Fibroblast of lung (primary cell): ENCODE measurements at regions not wholly inside any gene's neighbourhood (a gene's known extent, or its start where the extent isn't known, plus 50 kb on each side); places are given as distances from the start of the nearest gene placed in this dataset.

Experiments
- DNase-seq, 2 donors: peaks; one replicate each; pipeline versions ENCODE4 v3.0.0 to v3.0.0-alpha.2; 2010; ENCODE audit warnings: low read depth in 2 of 2
- H2AFZ ChIP-seq: 2 replicates; pipeline ENCODE4 v1.5.1; 2012; ENCODE audit warnings: low read length, control low read depth, inconsistent platforms
- H3K27ac ChIP-seq: 2 replicates; pipeline ENCODE4 v1.5.1; 2011; ENCODE audit warnings: low read length, control low read depth; ENCODE audit not compliant: insufficient read depth
- H3K27me3 ChIP-seq: 2 replicates; pipeline ENCODE4 v1.5.1; 2011; ENCODE audit warnings: mild to moderate bottlenecking, low read length; ENCODE audit not compliant: control insufficient read depth, insufficient read depth
- H3K36me3 ChIP-seq: 2 replicates; pipeline ENCODE4 v1.5.1; 2011; ENCODE audit warnings: low read length; ENCODE audit not compliant: control insufficient read depth, insufficient read depth
- H3K4me1 ChIP-seq: 2 replicates; pipeline ENCODE4 v1.5.1; 2011; ENCODE audit warnings: low read length; ENCODE audit not compliant: control insufficient read depth, insufficient read depth; ENCODE audit errors: extremely low read depth
- H3K4me2 ChIP-seq: 2 replicates; pipeline ENCODE4 v1.5.1; 2011; ENCODE audit warnings: low read length, control low read depth; ENCODE audit not compliant: insufficient read depth; ENCODE audit errors: extremely low read depth
- H3K4me3 ChIP-seq, 4 experiments: fragments of 200-600 bp in 1 of 4; sonication (generic) in 1 of 4; replicated peaks in 1 of 4; 2 replicates each; pipeline ENCODE4 v1.5.1; 2011 to 2016; ENCODE audit warnings: low read length in 4 of 4, low read depth in 3 of 4, mild to moderate bottlenecking in 3 of 4, control low read depth in 2 of 4, inconsistent platforms in 1 of 4, mixed read lengths in 1 of 4; ENCODE audit not compliant: insufficient read depth in 1 of 4; ENCODE audit errors: control extremely low read depth in 1 of 4
- H3K79me2 ChIP-seq: 2 replicates; pipeline ENCODE4 v1.5.1; 2012; ENCODE audit warnings: mild to moderate bottlenecking, low read length, inconsistent platforms; ENCODE audit not compliant: control insufficient read depth, insufficient read depth
- H3K9ac ChIP-seq: 2 replicates; pipeline ENCODE4 v1.5.1; 2011; ENCODE audit warnings: mild to moderate bottlenecking, low read length, control low read depth; ENCODE audit not compliant: insufficient read depth
- H3K9me3 ChIP-seq: 2 replicates; pipeline ENCODE4 v1.5.1; 2012; ENCODE audit warnings: low read depth, low read length; ENCODE audit not compliant: control insufficient read depth, insufficient read depth
- H4K20me1 ChIP-seq: 2 replicates; pipeline ENCODE4 v1.5.1; 2011; ENCODE audit warnings: low read length; ENCODE audit not compliant: control insufficient read depth, insufficient read depth; ENCODE audit errors: extremely low read depth
- CTCF ChIP-seq, 2 donors: IDR thresholded peaks in 1 of 2; conservative IDR thresholded peaks in 1 of 2; 1 replicate in 1 of 2; 2 replicates in 1 of 2; pipeline ENCODE4 v1.5.1; 2011 to 2012; ENCODE audit warnings: low read length in 2 of 2, control low read depth in 1 of 2, inconsistent platforms in 1 of 2, low read depth in 1 of 2, mild to moderate bottlenecking in 1 of 2
- EZH2 ChIP-seq: IDR thresholded peaks from 2 replicates; pipeline ENCODE4 v1.5.1; 2012; ENCODE audit warnings: low read length, control low read depth, mild to moderate bottlenecking; ENCODE audit errors: missing control alignments

- Histone ChIP-seq H3K4me3 (no peak overlapping the region), H3K4me2 (no peak overlapping the region), H3K9me3 (no peaks in the 10 kb centered on the region), H3K79me2 (no peaks in the 10 kb centered on the region), H3K27me3 (no peaks in the 10 kb centered on the region), H3K27ac (no peak overlapping the region), H4K20me1 (no peaks in the 10 kb centered on the region), H3K36me3 (no peaks in the 10 kb centered on the region), H2AFZ (no peak overlapping the region), H3K4me1 (no peaks in the 10 kb centered on the region), H3K9ac (no peak overlapping the region)
- TF ChIP-seq CTCF (conservative IDR thresholded peaks at IDR 0.05 in 1 of 2, IDR thresholded peaks at IDR 0.05 in 1 of 2; ENCODE audit: low read depth in 1 of 2, low read length in 2 of 2) (no peak), EZH2 (no peak)
- DNase-seq = peak; percentile 8 to 64
These were observed 208.8 kb downstream of the STK31 start for GRCh38 chr7:23918856-23919255.

- Histone ChIP-seq H3K9ac (no peak overlapping the region), H3K9me3 (no peaks in the 10 kb centered on the region)
- TF ChIP-seq EZH2 = no peak
- TF ChIP-seq CTCF (conservative IDR thresholded peaks at IDR 0.05 in 1 of 2, IDR thresholded peaks at IDR 0.05 in 1 of 2; ENCODE audit: low read depth in 1 of 2, low read length in 2 of 2) = no peak
These were observed 215.1 kb downstream of the STK31 start for GRCh38 chr7:23925088-23925487.

GRCh38 chr7:23927709-23928417 lies 217.8 kb downstream of the STK31 start:
- Histone ChIP-seq H3K4me1 (no peaks in the 10 kb centered on the region), H3K36me3 (no peaks in the 10 kb centered on the region), H3K4me3 (no peak overlapping the region), H3K27me3 (no peaks in the 10 kb centered on the region), H2AFZ (no peak overlapping the region), H4K20me1 (no peaks in the 10 kb centered on the region), H3K27ac (no peak overlapping the region), H3K9ac (no peak overlapping the region), H3K79me2 (no peaks in the 10 kb centered on the region), H3K9me3 (no peaks in the 10 kb centered on the region), H3K4me2 (no peak overlapping the region)
- no peak for DNase-seq
- TF ChIP-seq CTCF (conservative IDR thresholded peaks at IDR 0.05 in 1 of 2, IDR thresholded peaks at IDR 0.05 in 1 of 2; ENCODE audit: low read depth in 1 of 2, low read length in 2 of 2) = no peak
- TF ChIP-seq EZH2 = no peak

More at GRCh38 chr7:23925088-23925487, 215.1 kb downstream of the STK31 start:
- H3K79me2 ChIP-seq = no peaks in the 10 kb centered on the region
- H4K20me1 ChIP-seq = no peaks in the 10 kb centered on the region
- no peak overlapping the region for H3K4me2 ChIP-seq
- H3K4me3 ChIP-seq = no peak overlapping the region
- no peaks in the 10 kb centered on the region for H3K36me3 ChIP-seq
- DNase-seq = no peak
- no peaks in the 10 kb centered on the region for H3K27me3 ChIP-seq
- H3K4me1 ChIP-seq = no peaks in the 10 kb centered on the region
- H2AFZ ChIP-seq = no peak overlapping the region
- H3K27ac ChIP-seq = no peak overlapping the region
